Left ventricle myocardium inferior (tissue), 1 donor: ENCODE measurements at regions not wholly inside any gene's neighbourhood (a gene's known extent, or its start where the extent isn't known, plus 50 kb on each side); places are given as distances from the start of the nearest gene placed in this dataset.

ENCODE experiments used
- DNase-seq: peaks from one replicate; pipeline ENCODE4 v3.0.0-alpha.2; 2020
- H3K27ac ChIP-seq: fragments of 200-600 bp; replicated peaks from 2 replicates; pipeline ENCODE4 v1.8.0; 2021
- H3K27me3 ChIP-seq: fragments of 200-600 bp; 2 replicates; pipeline ENCODE4 v1.8.0; 2021; ENCODE audit warnings: low read depth
- H3K36me3 ChIP-seq: fragments of 200-600 bp; 2 replicates; pipeline ENCODE4 v1.8.0; 2021
- H3K4me1 ChIP-seq: fragments of 200-600 bp; 2 replicates; pipeline ENCODE4 v1.8.0; 2021
- H3K4me3 ChIP-seq: fragments of 200-600 bp; 2 replicates; pipeline ENCODE4 v1.8.0; 2021; ENCODE audit warnings: mild to moderate bottlenecking, moderate library complexity
- H3K9me3 ChIP-seq: fragments of 200-600 bp; replicated peaks from 2 replicates; pipeline ENCODE4 v1.8.0; 2021
- CTCF ChIP-seq: fragments of 200-600 bp; IDR thresholded peaks from 2 replicates; pipeline ENCODE4 v1.8.0; 2021; ENCODE audit warnings: antibody characterized with exemption, mild to moderate bottlenecking, borderline replicate concordance
- intact Hi-C: fragments of 100-400 bp; cut with micrococcal nuclease; formaldehyde crosslinking; loops from one replicate; pipeline ENCODE4 v1.11.0; 2022
- donor health status: DM: no; HTN: yes; CAD: no; lungs with severe emphysema.

GRCh38 chr22:49196046-49196511 is 631.6 kb downstream of the BRD1 start:
- intact Hi-C loops, result no loop called here
- TF ChIP-seq CTCF, result no peak

GRCh38 chr22:49195636-49196035 is 632.0 kb downstream of the BRD1 start:
- peaks cover 46% of the 10 kb centered on the region for H3K27me3 ChIP-seq
- intact Hi-C loops, result no loop called here
- no peak for DNase-seq

More at GRCh38 chr22:49196046-49196511, 631.6 kb downstream of the BRD1 start:
- H3K27me3 ChIP-seq, result peaks cover 46% of the 10 kb centered on the region
- H3K4me1 ChIP-seq, result peaks cover 15% of the 10 kb centered on the region
- H3K27ac ChIP-seq, result no peak overlapping the region
- no peak for DNase-seq
- H3K4me3 ChIP-seq, result no peak overlapping the region
- H3K9me3 ChIP-seq, result no peaks in the 10 kb centered on the region
- H3K36me3 ChIP-seq, result no peaks in the 10 kb centered on the region

GRCh38 chr22:49193901-49194465 is 633.7 kb downstream of the BRD1 start:
- no peak for TF ChIP-seq CTCF
- no peak for DNase-seq
- Histone ChIP-seq H3K4me1 (peaks cover 15% of the 10 kb centered on the region), H3K27ac (no peak overlapping the region), H3K9me3 (no peaks in the 10 kb centered on the region), H3K36me3 (no peaks in the 10 kb centered on the region), H3K27me3 (peaks cover 36% of the 10 kb centered on the region), H3K4me3 (no peak overlapping the region)
- intact Hi-C loops, result no loop called here

More at GRCh38 chr22:49195636-49196035, 632.0 kb downstream of the BRD1 start:
- TF ChIP-seq CTCF, result no peak
- Histone ChIP-seq H3K4me1 (peaks cover 15% of the 10 kb centered on the region), H3K27ac (no peak overlapping the region), H3K9me3 (no peaks in the 10 kb centered on the region), H3K36me3 (no peaks in the 10 kb centered on the region), H3K4me3 (no peak overlapping the region)

- intact Hi-C loops, result no loop called here
- Histone ChIP-seq H3K9me3 (no peaks in the 10 kb centered on the region), H3K27me3 (peaks cover 35% of the 10 kb centered on the region), H3K36me3 (no peaks in the 10 kb centered on the region), H3K4me1 (peaks cover 15% of the 10 kb centered on the region), H3K4me3 (no peak overlapping the region), H3K27ac (no peak overlapping the region)
- DNase-seq, result peak; percentile 41
- no peak for TF ChIP-seq CTCF
These were observed 634.3 kb downstream of the BRD1 start for GRCh38 chr22:49193348-49193747.

GRCh38 chr22:49192857-49193250 is 634.8 kb downstream of the BRD1 start:
- peaks cover 35% of the 10 kb centered on the region for H3K27me3 ChIP-seq

More at GRCh38 chr22:49192857-49193250, 634.8 kb downstream of the BRD1 start:
- peaks cover 15% of the 10 kb centered on the region for H3K4me1 ChIP-seq
- no peak overlapping the region for H3K27ac ChIP-seq
- intact Hi-C loops, result no loop called here
- no peaks in the 10 kb centered on the region for H3K9me3 ChIP-seq
- TF ChIP-seq CTCF, result no peak
- no peak for DNase-seq
- no peak overlapping the region for H3K4me3 ChIP-seq
- no peaks in the 10 kb centered on the region for H3K36me3 ChIP-seq
